GM18502 (cell line): ENCODE measurements at regions not wholly inside any gene's neighbourhood (a gene's known extent, or its start where the extent isn't known, plus 50 kb on each side); places are given as distances from the start of the nearest gene placed in this dataset.

Experiments used
- ATAC-seq: cut with Tn5 transposase; IDR thresholded peaks from one replicate; pipeline ENCODE4 v1.9.1; 2021; ENCODE audit warnings: mild to moderate bottlenecking; ENCODE audit not compliant: unreplicated experiment, poor library complexity

DNA sequence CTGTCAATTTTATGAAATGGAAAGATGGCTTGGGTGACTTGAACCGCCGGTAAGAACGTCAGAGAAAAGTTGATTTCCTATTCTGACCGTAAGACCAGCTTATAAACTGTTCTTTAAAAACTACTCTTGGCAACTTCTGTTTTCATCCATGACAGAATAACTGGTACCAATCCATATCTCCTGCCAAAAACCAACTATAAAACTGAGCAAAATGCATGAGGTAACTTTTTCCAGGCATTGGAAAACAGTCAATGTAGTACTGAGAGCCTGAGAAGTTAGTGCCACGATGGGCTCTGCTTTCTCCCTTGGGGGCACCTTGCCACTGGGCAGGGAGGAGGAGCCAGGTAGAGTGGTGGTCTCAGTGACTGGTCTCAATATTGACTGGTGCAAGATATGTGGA, 615.2 kb upstream of the TBL1XR1 start:
- ATAC-seq = no peak

GRCh38 chr3:177813322-177813721, 616.0 kb upstream of the TBL1XR1 start:
- ATAC-seq = no peak

DNA sequence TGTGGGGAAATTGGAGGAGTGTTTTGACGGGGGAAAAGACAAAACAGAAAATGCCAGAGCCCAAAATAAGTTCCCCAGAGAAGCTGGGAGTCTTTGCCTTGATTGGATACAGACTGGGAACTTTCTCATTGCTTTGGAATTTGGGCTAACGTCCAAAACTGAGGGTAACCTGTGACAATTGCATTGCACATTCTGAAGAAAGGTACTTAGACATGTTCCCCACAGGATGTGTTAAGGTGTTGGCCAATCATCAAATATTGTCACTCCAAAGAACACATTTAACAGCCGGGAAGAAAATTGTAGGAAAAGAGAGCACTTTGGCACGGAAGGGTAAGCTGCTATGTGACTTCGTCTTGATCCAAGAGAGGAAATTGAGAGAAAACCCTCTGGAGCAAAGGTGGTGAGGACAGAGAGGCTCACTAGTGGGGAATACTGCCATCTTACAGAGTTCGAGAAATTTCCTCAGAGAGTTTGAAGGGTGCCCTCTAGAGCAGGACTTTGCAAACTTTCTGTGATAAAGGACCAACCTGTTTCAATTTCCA, 619.5 kb upstream of the TBL1XR1 start:
- no peak for ATAC-seq

DNA sequence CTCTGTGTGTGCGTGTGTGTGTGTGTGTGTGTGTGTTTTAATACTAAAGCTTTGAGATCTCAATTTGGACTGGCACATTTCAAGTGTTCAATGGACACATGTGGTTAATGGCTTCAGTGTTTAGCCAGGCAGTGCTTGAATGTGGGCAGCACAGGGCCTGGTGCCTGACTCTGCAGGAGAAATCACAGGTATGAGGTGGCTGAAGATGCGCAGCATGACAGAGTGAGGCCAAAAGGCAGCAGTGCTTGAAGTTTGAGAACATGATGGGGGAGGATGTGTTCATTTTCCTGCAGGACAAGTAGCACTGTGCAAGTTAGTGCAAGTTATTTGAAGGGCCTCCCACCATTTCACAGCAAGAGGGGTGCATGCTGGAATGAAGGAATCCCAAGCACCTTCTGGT, 620.5 kb upstream of the TBL1XR1 start:
- ATAC-seq = no peak

- ATAC-seq = no peak
Observed at GRCh38 chr3:177818712-177819240, 621.5 kb upstream of the TBL1XR1 start.

DNA sequence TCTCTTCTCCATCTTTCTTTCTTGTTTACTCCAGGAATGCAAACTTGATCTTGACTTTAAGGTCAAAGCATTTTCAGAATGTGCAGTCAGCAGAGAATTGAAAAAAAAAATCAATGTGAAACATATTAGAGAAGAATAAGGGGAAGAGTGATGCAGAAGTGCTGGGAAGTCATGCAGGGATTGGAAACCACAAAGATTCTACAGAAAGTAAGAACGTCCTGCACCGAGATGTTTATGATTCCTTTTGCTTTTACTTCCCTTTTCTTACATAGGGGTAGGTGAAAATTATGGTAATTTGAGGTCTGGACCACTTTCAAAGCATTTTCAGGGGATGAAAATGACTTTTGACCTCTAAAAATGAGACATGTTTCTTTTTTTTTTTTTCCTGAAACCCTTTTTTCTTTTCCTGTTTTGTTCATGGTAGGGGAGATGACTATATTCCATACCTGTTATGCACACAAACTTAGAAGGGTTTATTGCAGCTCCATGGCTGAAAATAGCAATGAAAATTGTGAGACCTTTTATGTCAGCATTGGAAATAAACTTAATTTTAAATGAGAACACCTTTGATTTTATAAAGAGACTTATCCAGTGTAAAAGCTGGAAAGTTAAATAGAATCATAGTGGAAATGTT, 623.5 kb upstream of the TBL1XR1 start:
- ATAC-seq = peak; percentile 86

DNA sequence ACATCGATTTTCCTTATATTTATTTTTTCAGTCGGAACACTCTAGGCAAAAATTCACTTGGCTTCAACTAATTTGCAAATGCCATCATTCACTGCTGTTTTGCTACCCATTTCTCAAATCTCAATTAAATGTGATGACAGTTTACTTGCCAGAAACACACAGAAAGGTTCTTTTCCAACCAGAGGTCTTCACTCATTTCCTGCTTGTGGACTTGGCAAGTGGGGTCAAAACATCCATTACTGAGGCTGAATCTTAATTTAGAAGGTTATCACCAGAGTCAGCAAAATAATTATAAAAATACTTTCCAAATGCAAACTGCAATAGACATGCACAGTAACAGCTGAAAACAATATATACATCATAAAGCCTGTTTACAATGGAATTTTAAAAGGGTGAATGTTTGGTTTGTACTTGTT, 625.4 kb upstream of the TBL1XR1 start:
- no peak for ATAC-seq

DNA sequence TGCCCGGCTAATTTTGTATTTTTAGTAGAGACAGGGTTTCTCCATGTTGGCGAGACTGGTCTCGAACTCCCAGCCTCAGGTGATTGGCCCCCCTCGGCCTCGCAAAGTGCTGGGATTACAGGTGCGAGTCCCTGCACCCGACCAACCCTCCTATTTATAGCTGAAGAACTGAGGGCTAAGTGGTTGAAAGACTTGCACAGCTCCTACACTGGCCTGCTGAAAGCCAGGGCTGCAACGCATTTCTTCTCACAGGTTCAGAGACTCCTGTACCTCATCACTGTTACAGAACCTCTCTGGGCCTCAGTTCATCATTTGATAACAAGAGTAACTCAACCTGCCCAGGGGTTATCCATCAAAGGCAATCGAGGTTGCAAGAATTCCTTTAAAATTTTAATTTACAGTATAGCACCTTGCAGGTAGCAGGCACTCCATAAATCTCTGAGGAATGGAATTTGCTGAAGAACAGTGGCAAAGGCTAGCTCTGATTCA, 626.5 kb upstream of the TBL1XR1 start:
- ATAC-seq = no peak

DNA sequence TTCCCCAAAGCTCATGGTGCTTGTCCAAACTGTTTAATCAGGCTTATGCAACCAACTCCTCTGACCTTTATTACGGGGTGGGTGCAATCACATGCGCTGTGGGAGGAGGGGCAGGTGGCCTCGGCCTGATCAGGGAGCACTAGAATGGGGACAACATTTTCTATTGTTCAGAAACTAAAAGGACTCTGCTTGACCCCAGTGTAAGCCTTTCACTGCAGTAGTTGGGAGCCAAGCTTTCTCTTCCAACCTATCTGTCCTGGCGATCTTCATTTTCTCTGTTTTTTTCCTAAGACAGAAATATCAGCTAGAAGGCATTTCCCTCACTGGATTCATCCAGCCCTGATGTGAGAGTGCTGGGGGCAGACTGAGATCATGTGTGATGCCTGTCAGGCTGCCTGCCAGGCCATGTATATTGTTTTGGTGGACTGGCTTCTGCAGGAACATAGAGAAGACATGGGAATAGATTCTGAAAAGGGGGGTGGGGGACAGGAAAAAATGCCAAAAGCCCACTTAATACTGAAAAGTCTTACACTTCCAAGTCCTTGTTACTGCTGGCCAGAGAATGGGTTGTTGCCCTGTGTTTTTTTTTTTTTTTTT, 627.0 kb upstream of the TBL1XR1 start:
- ATAC-seq = no peak

DNA sequence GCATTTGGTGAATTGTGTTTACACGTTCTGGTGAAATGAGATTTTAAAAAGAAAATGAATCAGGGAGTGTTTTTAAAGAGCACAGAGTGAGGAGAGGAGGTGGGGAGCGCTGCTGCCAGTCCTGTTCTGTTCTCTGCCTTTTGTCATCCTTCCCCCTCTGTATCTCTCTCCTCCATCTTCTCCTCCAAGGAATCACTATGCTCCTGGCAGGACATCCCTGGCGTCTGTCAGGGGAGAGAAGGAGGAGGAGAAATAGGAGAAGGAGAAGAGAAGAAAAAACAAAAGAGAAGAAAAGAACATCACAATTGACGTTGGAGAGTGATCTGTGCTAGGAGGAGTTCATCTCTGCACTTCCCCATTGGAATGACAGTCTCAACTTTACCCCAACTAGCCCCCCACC, 627.6 kb upstream of the TBL1XR1 start:
- ATAC-seq = no peak

DNA sequence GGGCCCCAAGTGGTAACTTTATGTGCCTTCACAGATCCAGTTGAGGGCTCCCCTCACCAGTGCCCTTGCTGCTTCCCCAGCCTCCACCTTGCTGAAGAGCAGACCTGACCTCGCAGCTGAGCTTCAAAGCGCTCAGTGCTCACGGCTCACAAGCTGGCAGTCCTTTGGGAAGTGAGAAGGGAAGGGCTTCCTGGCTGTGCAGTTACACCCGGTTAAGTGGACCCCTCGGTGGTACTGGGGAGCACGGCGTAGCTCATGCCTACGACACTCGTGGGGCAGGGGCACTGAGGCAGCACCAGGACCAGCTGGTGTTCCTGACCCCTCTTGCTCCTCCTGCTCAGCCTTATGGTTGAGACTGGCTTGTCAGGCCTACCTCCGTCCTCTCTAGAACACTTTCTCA, 629.0 kb upstream of the TBL1XR1 start:
- ATAC-seq = no peak

- no peak for ATAC-seq
Observed at GRCh38 chr3:177827511-177828207, 630.4 kb upstream of the TBL1XR1 start.

- no peak for ATAC-seq
Observed at GRCh38 chr3:177828208-177828565, 630.9 kb upstream of the TBL1XR1 start.

GRCh38 chr3:177830411-177830849, 633.1 kb upstream of the TBL1XR1 start:
- no peak for ATAC-seq

GRCh38 chr3:177831361-177831760, 634.1 kb upstream of the TBL1XR1 start:
- ATAC-seq = no peak

- no peak for ATAC-seq
Observed at GRCh38 chr3:177832880-177833279, 635.6 kb upstream of the TBL1XR1 start.

- no peak for ATAC-seq
Observed at GRCh38 chr3:177833332-177833731, 636.0 kb upstream of the TBL1XR1 start.

GRCh38 chr3:177835008-177835407, 637.7 kb upstream of the TBL1XR1 start:
- ATAC-seq = no peak

GRCh38 chr3:177835917-177836316, 638.6 kb upstream of the TBL1XR1 start:
- no peak for ATAC-seq

GRCh38 chr3:177836671-177837070, 639.4 kb upstream of the TBL1XR1 start:
- no peak for ATAC-seq
